Parathyroid adenoma (tissue), 2 donors: ENCODE measurements at regions not wholly inside any gene's neighbourhood (a gene's known extent, or its start where the extent isn't known, plus 50 kb on each side); places are given as distances from the start of the nearest gene placed in this dataset.

ENCODE experiments used
- H2AFZ ChIP-seq: fragments of 300-600 bp; sonication (generic); one replicate; pipeline ENCODE4 v1.7.0; 2017; ENCODE audit warnings: antibody characterized with exemption, mild to moderate bottlenecking
- H3K27ac ChIP-seq: fragments of 300-600 bp; sonication (generic); one replicate; pipeline ENCODE4 v1.7.0; 2017
- H3K27me3 ChIP-seq: fragments of 300-600 bp; sonication (generic); one replicate; pipeline ENCODE4 v1.7.0; 2017; ENCODE audit warnings: low read length; ENCODE audit not compliant: control insufficient read depth, insufficient read depth
- H3K36me3 ChIP-seq: fragments of 300-600 bp; sonication (generic); one replicate; pipeline ENCODE4 v1.7.0; 2017; ENCODE audit warnings: low read length; ENCODE audit not compliant: control insufficient read depth, insufficient read depth
- H3K4me1 ChIP-seq: fragments of 300-600 bp; sonication (generic); one replicate; pipeline ENCODE4 v1.7.0; 2017; ENCODE audit warnings: control low read depth
- H3K4me2 ChIP-seq: fragments of 300-600 bp; sonication (generic); one replicate; pipeline ENCODE4 v1.7.0; 2017; ENCODE audit warnings: low read length
- H3K4me3 ChIP-seq: fragments of 300-600 bp; sonication (generic); one replicate; pipeline ENCODE4 v1.7.0; 2017; ENCODE audit warnings: low read depth, low read length
- H3K79me2 ChIP-seq: fragments of 300-600 bp; sonication (generic); one replicate; pipeline ENCODE4 v1.7.0; 2017; ENCODE audit warnings: control low read depth
- H3K9ac ChIP-seq: fragments of 300-600 bp; sonication (generic); one replicate; pipeline ENCODE4 v1.7.0; 2017; ENCODE audit warnings: mild to moderate bottlenecking
- H3K9me3 ChIP-seq: fragments of 300-600 bp; sonication (generic); one replicate; pipeline ENCODE4 v1.7.0; 2017; ENCODE audit warnings: low read length; ENCODE audit not compliant: control insufficient read depth
- CTCF ChIP-seq: fragments of 300-600 bp; sonication (generic); IDR thresholded peaks from one replicate; pipeline ENCODE4 v1.7.0; 2017; ENCODE audit warnings: antibody characterized with exemption, mild to moderate bottlenecking
- donor health status: primary hyperparathyroidism.

GRCh38 chr18:5662586-5663090, 118.8 kb upstream of the EPB41L3 start:
- no peak for TF ChIP-seq CTCF
- Histone ChIP-seq H2AFZ (no peak overlapping the region), H3K27me3 (no peaks in the 10 kb centered on the region), H3K4me2 (no peak overlapping the region), H3K27ac (no peak overlapping the region), H3K4me3 (no peak overlapping the region), H3K9ac (no peak overlapping the region), H3K36me3 (no peaks in the 10 kb centered on the region), H3K9me3 (no peaks in the 10 kb centered on the region), H3K79me2 (no peaks in the 10 kb centered on the region), H3K4me1 (no peaks in the 10 kb centered on the region)

GRCh38 chr18:5661179-5661578, 117.4 kb upstream of the EPB41L3 start:
- Histone ChIP-seq H3K9me3 (no peaks in the 10 kb centered on the region), H2AFZ (no peak overlapping the region), H3K4me2 (no peak overlapping the region), H3K4me1 (no peaks in the 10 kb centered on the region), H3K36me3 (no peaks in the 10 kb centered on the region), H3K79me2 (no peaks in the 10 kb centered on the region), H3K9ac (no peak overlapping the region), H3K4me3 (no peak overlapping the region), H3K27ac (no peak overlapping the region), H3K27me3 (no peaks in the 10 kb centered on the region)
- no peak for TF ChIP-seq CTCF

- Histone ChIP-seq H2AFZ (no peak overlapping the region), H3K27me3 (no peaks in the 10 kb centered on the region), H3K9me3 (no peaks in the 10 kb centered on the region), H3K4me1 (no peaks in the 10 kb centered on the region), H3K36me3 (no peaks in the 10 kb centered on the region), H3K79me2 (no peaks in the 10 kb centered on the region), H3K4me3 (no peak overlapping the region), H3K27ac (no peak overlapping the region), H3K4me2 (no peak overlapping the region), H3K9ac (no peak overlapping the region)
- TF ChIP-seq CTCF = no peak
Observed at GRCh38 chr18:5653802-5654201, 110.0 kb upstream of the EPB41L3 start.

- TF ChIP-seq CTCF = no peak
- no peak overlapping the region for H3K9ac ChIP-seq
- no peaks in the 10 kb centered on the region for H3K27me3 ChIP-seq
- H3K9me3 ChIP-seq = no peaks in the 10 kb centered on the region
- no peak overlapping the region for H3K4me2 ChIP-seq
- no peaks in the 10 kb centered on the region for H3K79me2 ChIP-seq
- no peak overlapping the region for H3K4me3 ChIP-seq
- no peaks in the 10 kb centered on the region for H3K4me1 ChIP-seq
- no peaks in the 10 kb centered on the region for H3K36me3 ChIP-seq
- no peak overlapping the region for H3K27ac ChIP-seq
- no peak overlapping the region for H2AFZ ChIP-seq
Observed at GRCh38 chr18:5651736-5652135, 107.9 kb upstream of the EPB41L3 start.

- Histone ChIP-seq H3K79me2 (no peaks in the 10 kb centered on the region), H3K4me2 (no peak overlapping the region), H3K27me3 (no peaks in the 10 kb centered on the region), H3K27ac (no peak overlapping the region), H2AFZ (no peak overlapping the region), H3K9ac (no peak overlapping the region), H3K36me3 (no peaks in the 10 kb centered on the region), H3K9me3 (no peaks in the 10 kb centered on the region), H3K4me3 (no peak overlapping the region), H3K4me1 (no peaks in the 10 kb centered on the region)
- TF ChIP-seq CTCF = no peak
Observed at GRCh38 chr18:5649439-5649838, 105.6 kb upstream of the EPB41L3 start.
